ENCODE measurements at regions not wholly inside any gene's neighbourhood (a gene's known extent, or its start where the extent isn't known, plus 50 kb on each side); places are given as distances from the start of the nearest gene placed in this dataset.

- Mint-ChIP-seq H3K4me1 (ENCODE audit: low read depth) (peaks cover 11% of the 10 kb centered on the region), H3K9me3 (ENCODE audit: low read depth) (no peaks in the 10 kb centered on the region), H3K27me3 (ENCODE audit: low read depth) (no peaks in the 10 kb centered on the region), H3K36me3 (ENCODE audit: low read depth) (no peaks in the 10 kb centered on the region), H3K4me3 (ENCODE audit: unreplicated experiment) (no peak overlapping the region), H3K27ac (ENCODE audit: unreplicated experiment) (no peak overlapping the region)
- no peak for TF ChIP-seq CTCF (IDR thresholded peaks at IDR 0.05)
- no peak for DNase-seq (ENCODE audit: low spot score)
Measured at GRCh38 chr3:78349571-78349970, 1309.7 kb downstream of the ROBO2 start.

- Mint-ChIP-seq H3K27ac (ENCODE audit: unreplicated experiment) (no peak overlapping the region), H3K4me3 (ENCODE audit: unreplicated experiment) (no peak overlapping the region), H3K4me1 (ENCODE audit: low read depth) (peaks cover 9% of the 10 kb centered on the region), H3K9me3 (ENCODE audit: low read depth) (no peaks in the 10 kb centered on the region), H3K36me3 (ENCODE audit: low read depth) (no peaks in the 10 kb centered on the region), H3K27me3 (ENCODE audit: low read depth) (no peaks in the 10 kb centered on the region)
- no peak for DNase-seq (ENCODE audit: low spot score)
- TF ChIP-seq CTCF (IDR thresholded peaks at IDR 0.05) = no peak
Measured at GRCh38 chr3:78351334-78351733, 1311.4 kb downstream of the ROBO2 start.

GRCh38 chr3:78353231-78353630, 1313.3 kb downstream of the ROBO2 start:
- H3K36me3 Mint-ChIP-seq (ENCODE audit: low read depth) = no peaks in the 10 kb centered on the region
- H3K27me3 Mint-ChIP-seq (ENCODE audit: low read depth) = no peaks in the 10 kb centered on the region
- no peak for DNase-seq (ENCODE audit: low spot score)
- H3K4me3 Mint-ChIP-seq (ENCODE audit: unreplicated experiment) = no peak overlapping the region
- H3K4me1 Mint-ChIP-seq (ENCODE audit: low read depth) = peaks cover 11% of the 10 kb centered on the region
- no peak for TF ChIP-seq CTCF (IDR thresholded peaks at IDR 0.05)
- H3K27ac Mint-ChIP-seq (ENCODE audit: unreplicated experiment) = no peak overlapping the region
- H3K9me3 Mint-ChIP-seq (ENCODE audit: low read depth) = no peaks in the 10 kb centered on the region

GRCh38 chr3:78360849-78361248, 1321.0 kb downstream of the ROBO2 start:
- Mint-ChIP-seq H3K27ac (ENCODE audit: unreplicated experiment) (no peak overlapping the region), H3K27me3 (ENCODE audit: low read depth) (no peaks in the 10 kb centered on the region), H3K36me3 (ENCODE audit: low read depth) (no peaks in the 10 kb centered on the region), H3K9me3 (ENCODE audit: low read depth) (peaks cover 8% of the 10 kb centered on the region), H3K4me3 (ENCODE audit: unreplicated experiment) (no peak overlapping the region), H3K4me1 (ENCODE audit: low read depth) (peaks cover 3% of the 10 kb centered on the region)
- no peak for TF ChIP-seq CTCF (IDR thresholded peaks at IDR 0.05)
- DNase-seq (ENCODE audit: low spot score) = no peak

- Mint-ChIP-seq H3K36me3 (ENCODE audit: low read depth) (no peaks in the 10 kb centered on the region), H3K27ac (ENCODE audit: unreplicated experiment) (no peak overlapping the region), H3K9me3 (ENCODE audit: low read depth) (peaks cover 4% of the 10 kb centered on the region), H3K4me1 (ENCODE audit: low read depth) (no peaks in the 10 kb centered on the region), H3K27me3 (ENCODE audit: low read depth) (no peaks in the 10 kb centered on the region), H3K4me3 (ENCODE audit: unreplicated experiment) (no peak overlapping the region)
- no peak for DNase-seq (ENCODE audit: low spot score)
- TF ChIP-seq CTCF (IDR thresholded peaks at IDR 0.05) = no peak
Measured at GRCh38 chr3:78368636-78369345, 1328.9 kb downstream of the ROBO2 start.
